Liver (tissue), 8 donors: ENCODE measurements at regions not wholly inside any gene's neighbourhood (a gene's known extent, or its start where the extent isn't known, plus 50 kb on each side); places are given as distances from the start of the nearest gene placed in this dataset.

Experiments used
- DNase-seq: peaks from one replicate; pipeline ENCODE4 v3.0.0-alpha.2; 2017; ENCODE audit warnings: low spot score
- H3K27ac ChIP-seq, 2 donors: one replicate each; pipeline ENCODE4 v1.7.0; 2013; ENCODE audit warnings: inconsistent platforms in 2 of 2, low read length in 2 of 2, control low read depth in 1 of 2, low read depth in 1 of 2, mild to moderate bottlenecking in 1 of 2
- H3K27me3 ChIP-seq, 4 donors: one replicate each; pipeline versions ENCODE4 v1.6.1 to v1.7.0; 2013; ENCODE audit warnings: low read length in 3 of 4, inconsistent platforms in 1 of 4, mild to moderate bottlenecking in 1 of 4, moderate library complexity in 1 of 4; ENCODE audit not compliant: control insufficient read depth in 4 of 4, insufficient read depth in 4 of 4
- H3K36me3 ChIP-seq, 4 donors: one replicate each; pipeline versions ENCODE4 v1.6.1 to v1.7.0; 2013; ENCODE audit warnings: low read length in 3 of 4, mild to moderate bottlenecking in 3 of 4, low read depth in 1 of 4, moderate library complexity in 1 of 4; ENCODE audit not compliant: control insufficient read depth in 4 of 4, insufficient read depth in 3 of 4
- H3K4me1 ChIP-seq, 4 donors: one replicate each; pipeline versions ENCODE4 v1.6.1 to v1.7.0; 2013; ENCODE audit warnings: low read length in 3 of 4, mild to moderate bottlenecking in 3 of 4, moderate library complexity in 1 of 4; ENCODE audit not compliant: control insufficient read depth in 4 of 4, insufficient read depth in 4 of 4
- H3K4me3 ChIP-seq, 3 donors: one replicate each; pipeline versions ENCODE4 v1.6.1 to v1.7.0; 2013; ENCODE audit warnings: low read length in 3 of 3, control low read depth in 1 of 3, low read depth in 1 of 3, mild to moderate bottlenecking in 1 of 3
- H3K9ac ChIP-seq, 2 donors: one replicate each; pipeline ENCODE4 v1.7.0; 2013; ENCODE audit warnings: low read length in 2 of 2, mild to moderate bottlenecking in 2 of 2, moderate library complexity in 2 of 2, control low read depth in 1 of 2, low read depth in 1 of 2
- H3K9me3 ChIP-seq, 4 donors: one replicate each; pipeline versions ENCODE4 v1.6.1 to v1.7.0; 2013; ENCODE audit warnings: low read length in 3 of 4; ENCODE audit not compliant: control insufficient read depth in 4 of 4
- ATF3 ChIP-seq: IDR thresholded peaks from 2 replicates; pipeline ENCODE4 v1.6.1; 2016; ENCODE audit warnings: antibody characterized with exemption
- CTCF ChIP-seq: fragments of 150-350 bp; IDR thresholded peaks from 2 replicates; pipeline ENCODE4 v1.5.1; 2017; ENCODE audit warnings: improper control_type of control experiment, low read depth, low read length; ENCODE audit not compliant: missing input control
- EGR1 ChIP-seq, 2 donors: IDR thresholded peaks; 2 replicates each; pipeline ENCODE4 v1.6.1; 2016 to 2018; ENCODE audit warnings: antibody characterized with exemption in 2 of 2, low read depth in 2 of 2
- FOXA2 ChIP-seq: IDR thresholded peaks from 2 replicates; pipeline ENCODE4 v1.6.1; 2016; ENCODE audit warnings: antibody characterized with exemption
- GABPA ChIP-seq, 2 donors: IDR thresholded peaks in 1 of 2; conservative IDR thresholded peaks in 1 of 2; 2 replicates each; pipeline ENCODE4 v1.6.1; 2016; ENCODE audit warnings: antibody characterized with exemption in 2 of 2, mild to moderate bottlenecking in 1 of 2, moderate library complexity in 1 of 2
- HNF4A ChIP-seq, 2 donors: conservative IDR thresholded peaks; 2 replicates each; pipeline ENCODE4 v1.6.1; 2016; ENCODE audit warnings: antibody characterized with exemption in 2 of 2, mild to moderate bottlenecking in 2 of 2
- JUND ChIP-seq, 2 donors: IDR thresholded peaks; 2 replicates each; pipeline ENCODE4 v1.6.1; 2016; ENCODE audit warnings: antibody characterized with exemption in 2 of 2
- MAX ChIP-seq: IDR thresholded peaks from 2 replicates; pipeline ENCODE4 v1.6.1; 2016; ENCODE audit warnings: antibody characterized with exemption
- RAD21 ChIP-seq, 2 donors: IDR thresholded peaks; 2 replicates each; pipeline ENCODE4 v1.6.1; 2016; ENCODE audit warnings: antibody characterized with exemption in 2 of 2, mild to moderate bottlenecking in 2 of 2
- REST ChIP-seq: IDR thresholded peaks from 2 replicates; pipeline ENCODE4 v1.6.1; 2016; ENCODE audit warnings: antibody characterized with exemption, mild to moderate bottlenecking
- RXRA ChIP-seq, 2 donors: IDR thresholded peaks; 2 replicates each; pipeline ENCODE4 v1.6.1; 2017 to 2018; ENCODE audit warnings: antibody characterized with exemption in 2 of 2, mild to moderate bottlenecking in 1 of 2
- SP1 ChIP-seq: IDR thresholded peaks from 2 replicates; pipeline ENCODE4 v1.6.1; 2018; ENCODE audit warnings: antibody characterized with exemption, mild to moderate bottlenecking
- TAF1 ChIP-seq: conservative IDR thresholded peaks from 2 replicates; pipeline ENCODE4 v1.6.1; 2016; ENCODE audit warnings: antibody characterized with exemption, mild to moderate bottlenecking
- YY1 ChIP-seq: IDR thresholded peaks from 2 replicates; pipeline ENCODE4 v1.6.1; 2016; ENCODE audit warnings: antibody characterized with exemption, mild to moderate bottlenecking
- ZBTB33 ChIP-seq: IDR thresholded peaks from 2 replicates; pipeline ENCODE4 v1.6.1; 2016; ENCODE audit warnings: antibody characterized with exemption
- WGBS: extraction: QIAGEN DNeasy Blood & Tissue Kit; methylation state at CpG from one replicate; pipeline ENCODE4 v1.1.7; 2013; 5-methylcytosine and 5-hydroxymethylcytosine counted together
- donor health status: healthy.
- donor health status: healthy.
- donor health status: healthy.
- donor health status: healthy.
- donor health status: healthy.

- no peak for DNase-seq
- Histone ChIP-seq H3K27ac (no peak overlapping the region), H3K9me3 (no peaks in the 10 kb centered on the region), H3K27me3 (no peaks in the 10 kb centered on the region), H3K36me3 (no peaks in the 10 kb centered on the region), H3K4me1 (no peaks in the 10 kb centered on the region), H3K4me3 (no peak overlapping the region), H3K9ac (no peak overlapping the region)
- 75% methylated on average over 11 of the region's 11 CpGs for WGBS
- TF ChIP-seq REST (no peak), TAF1 (no peak), GABPA (IDR thresholded peaks at IDR 0.05 in 1 of 2, conservative IDR thresholded peaks at IDR 0.05 in 1 of 2) (no peak), YY1 (no peak), RXRA (IDR thresholded peaks at IDR 0.05) (no peak), SP1 (no peak), ZBTB33 (no peak), CTCF (no peak), HNF4A (conservative IDR thresholded peaks at IDR 0.05) (no peak), FOXA2 (no peak), ATF3 (no peak)
Observed at GRCh38 chr22:48084729-48085050, 1322.2 kb downstream of the TBC1D22A start.

GRCh38 chr22:48084041-48084728, 1321.7 kb downstream of the TBC1D22A start:
- 45% methylated on average over 13 of the region's 13 CpGs for WGBS
- no peak for DNase-seq
- Histone ChIP-seq H3K27ac (no peak overlapping the region), H3K9me3 (no peaks in the 10 kb centered on the region), H3K36me3 (no peaks in the 10 kb centered on the region), H3K4me1 (no peaks in the 10 kb centered on the region), H3K27me3 (no peaks in the 10 kb centered on the region), H3K9ac (no peak overlapping the region), H3K4me3 (no peak overlapping the region)
- TF ChIP-seq RAD21 (IDR thresholded peaks at IDR 0.05) = no peak
- TF ChIP-seq ATF3 = no peak
- no peak for TF ChIP-seq FOXA2
- no peak for TF ChIP-seq CTCF
- no peak for TF ChIP-seq JUND (IDR thresholded peaks at IDR 0.05)
- TF ChIP-seq MAX = no peak
- TF ChIP-seq REST = no peak
- TF ChIP-seq EGR1 (IDR thresholded peaks at IDR 0.05; ENCODE audit: low read depth in 2 of 2) = no peak
